ENCODE measurements at regions not wholly inside any gene's neighbourhood (a gene's known extent, or its start where the extent isn't known, plus 50 kb on each side); places are given as distances from the start of the nearest gene placed in this dataset.

DNA sequence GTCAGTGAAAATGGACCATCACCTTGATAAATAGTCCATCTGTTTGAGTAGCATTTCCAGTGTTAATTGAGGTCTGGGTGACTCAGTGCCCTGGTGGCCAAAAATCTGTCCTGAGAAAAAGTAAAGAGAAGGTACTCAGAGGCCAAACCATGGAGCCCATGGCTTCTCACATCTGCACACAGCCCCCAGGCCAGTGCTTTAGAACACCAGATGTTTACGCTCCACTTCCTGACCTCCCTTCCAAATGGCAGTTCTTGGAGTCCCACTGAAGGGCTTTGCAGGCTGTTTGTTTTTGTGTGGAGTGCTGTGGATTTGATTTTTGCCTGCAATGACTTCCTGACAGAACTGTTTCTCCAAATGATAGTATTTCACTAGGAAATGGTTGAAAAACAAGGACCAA lies 60.2 kb upstream of the GPC4 start:
- intact Hi-C loops (cut with micrococcal nuclease): no loop called here
- no CpG with 5 or more reads among the region's 1 CpG for WGBS (ENCODE audit: insufficient coverage)

DNA sequence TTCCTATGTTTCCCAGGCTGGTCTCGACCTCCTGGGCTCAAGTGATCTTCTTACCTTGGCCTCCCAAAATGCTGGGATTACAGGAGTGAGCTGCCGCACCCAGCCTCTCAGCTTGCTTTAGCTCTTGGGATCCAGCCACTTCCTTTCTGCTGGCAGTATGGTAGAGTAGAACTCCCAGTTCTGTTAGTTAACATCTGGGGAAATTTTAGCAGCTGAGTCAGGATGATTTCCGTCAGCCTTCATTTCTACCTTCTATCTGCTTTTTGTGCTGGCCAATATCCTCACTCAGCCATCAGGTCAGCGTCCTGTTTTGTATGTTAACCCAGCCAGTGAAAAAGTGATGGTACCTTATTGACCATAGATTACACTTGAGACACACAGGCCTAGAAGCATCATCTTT lies 59.3 kb upstream of the GPC4 start:
- H3K9ac ChIP-seq (ENCODE audit: insufficient read depth, low read length, poor library complexity, severe bottlenecking): no peak overlapping the region

More for the DNA sequence above, 60.2 kb upstream of the GPC4 start:
- Mint-ChIP-seq H3K4me3 (no peak overlapping the region), H3K36me3 (no peaks in the 10 kb centered on the region), H3K27ac (no peak overlapping the region), H3K27me3 (ENCODE audit: low read depth in 3 of 3) (peaks cover 2 to 10% (median 5%) of the 10 kb centered on the region in 3 donors), H3K9me3 (peaks cover 0 to 3% (median 0%) of the 10 kb centered on the region in 7 donors), H3K4me1 (no peaks in the 10 kb centered on the region)
- no peaks in the 10 kb centered on the region for H3K4me1 ChIP-seq (ENCODE audit: control insufficient read depth in 1 of 2, insufficient read depth in 2 of 2, low read length in 2 of 2)
- H4K20me1 ChIP-seq (ENCODE audit: insufficient read depth, low read length): no peaks in the 10 kb centered on the region
- TF ChIP-seq, protein P1, sequence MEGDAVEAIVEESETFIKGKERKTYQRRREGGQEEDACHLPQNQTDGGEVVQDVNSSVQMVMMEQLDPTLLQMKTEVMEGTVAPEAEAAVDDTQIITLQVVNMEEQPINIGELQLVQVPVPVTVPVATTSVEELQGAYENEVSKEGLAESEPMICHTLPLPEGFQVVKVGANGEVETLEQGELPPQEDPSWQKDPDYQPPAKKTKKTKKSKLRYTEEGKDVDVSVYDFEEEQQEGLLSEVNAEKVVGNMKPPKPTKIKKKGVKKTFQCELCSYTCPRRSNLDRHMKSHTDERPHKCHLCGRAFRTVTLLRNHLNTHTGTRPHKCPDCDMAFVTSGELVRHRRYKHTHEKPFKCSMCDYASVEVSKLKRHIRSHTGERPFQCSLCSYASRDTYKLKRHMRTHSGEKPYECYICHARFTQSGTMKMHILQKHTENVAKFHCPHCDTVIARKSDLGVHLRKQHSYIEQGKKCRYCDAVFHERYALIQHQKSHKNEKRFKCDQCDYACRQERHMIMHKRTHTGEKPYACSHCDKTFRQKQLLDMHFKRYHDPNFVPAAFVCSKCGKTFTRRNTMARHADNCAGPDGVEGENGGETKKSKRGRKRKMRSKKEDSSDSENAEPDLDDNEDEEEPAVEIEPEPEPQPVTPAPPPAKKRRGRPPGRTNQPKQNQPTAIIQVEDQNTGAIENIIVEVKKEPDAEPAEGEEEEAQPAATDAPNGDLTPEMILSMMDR (IDR thresholded peaks at IDR 0.05): no peak
- H3K27me3 ChIP-seq (ENCODE audit: control insufficient read depth in 2 of 2, insufficient read depth in 2 of 2, low read length in 2 of 2): no peaks in the 10 kb centered on the region
- H3K36me3 ChIP-seq (replicated peaks in 1 of 2; ENCODE audit: control insufficient read depth in 1 of 2, insufficient read depth in 2 of 2, low read length in 2 of 2): no peaks in the 10 kb centered on the region
- no peak overlapping the region for H3K27ac ChIP-seq (ENCODE audit: low read depth in 1 of 2, low read length in 2 of 2)
- H3K79me2 ChIP-seq (ENCODE audit: insufficient read depth, low read length): no peaks in the 10 kb centered on the region
- H3K4me3 ChIP-seq (replicated peaks in 1 of 3; ENCODE audit: low read depth in 2 of 3, low read length in 3 of 3): no peak overlapping the region
- no peak overlapping the region for H3K4me2 ChIP-seq (replicated peaks; ENCODE audit: extremely low read depth, low read length, poor library complexity, severe bottlenecking)
- H2AFZ ChIP-seq (ENCODE audit: insufficient read depth, low read depth, low read length, poor library complexity, severe bottlenecking): no peak overlapping the region
- H3K9ac ChIP-seq (ENCODE audit: insufficient read depth, low read length, poor library complexity, severe bottlenecking): no peak overlapping the region
- H3K9me3 ChIP-seq (replicated peaks in 1 of 2; ENCODE audit: control insufficient read depth in 1 of 2, insufficient read depth in 1 of 2, low read length in 2 of 2): no peaks in the 10 kb centered on the region
- DNase-seq: no peak

More for the DNA sequence above, 59.3 kb upstream of the GPC4 start:
- Mint-ChIP-seq H3K4me1 (no peaks in the 10 kb centered on the region), H3K27ac (no peak overlapping the region), H3K9me3 (peaks cover 0 to 2% (median 0%) of the 10 kb centered on the region in 7 donors), H3K27me3 (ENCODE audit: low read depth in 3 of 3) (peaks cover 2 to 10% (median 5%) of the 10 kb centered on the region in 3 donors), H3K4me3 (no peak overlapping the region), H3K36me3 (no peaks in the 10 kb centered on the region)
- no peak overlapping the region for H3K4me2 ChIP-seq (replicated peaks; ENCODE audit: extremely low read depth, low read length, poor library complexity, severe bottlenecking)
- H4K20me1 ChIP-seq (ENCODE audit: insufficient read depth, low read length): no peaks in the 10 kb centered on the region
- H3K79me2 ChIP-seq (ENCODE audit: insufficient read depth, low read length): no peaks in the 10 kb centered on the region
- WGBS (ENCODE audit: insufficient coverage): no CpG with 5 or more reads among the region's 4 CpGs
- no peaks in the 10 kb centered on the region for H3K36me3 ChIP-seq (replicated peaks in 1 of 2; ENCODE audit: control insufficient read depth in 1 of 2, insufficient read depth in 2 of 2, low read length in 2 of 2)
- no peak overlapping the region for H3K27ac ChIP-seq (ENCODE audit: low read depth in 1 of 2, low read length in 2 of 2)
- intact Hi-C loops (cut with micrococcal nuclease): no loop called here
- H3K9me3 ChIP-seq (replicated peaks in 1 of 2; ENCODE audit: control insufficient read depth in 1 of 2, insufficient read depth in 1 of 2, low read length in 2 of 2): no peaks in the 10 kb centered on the region
- H3K4me1 ChIP-seq (ENCODE audit: control insufficient read depth in 1 of 2, insufficient read depth in 2 of 2, low read length in 2 of 2): no peaks in the 10 kb centered on the region
- no peak for DNase-seq
- H3K27me3 ChIP-seq (ENCODE audit: control insufficient read depth in 2 of 2, insufficient read depth in 2 of 2, low read length in 2 of 2): no peaks in the 10 kb centered on the region
- no peak overlapping the region for H2AFZ ChIP-seq (ENCODE audit: insufficient read depth, low read depth, low read length, poor library complexity, severe bottlenecking)
- H3K4me3 ChIP-seq (replicated peaks in 1 of 3; ENCODE audit: low read depth in 2 of 3, low read length in 3 of 3): no peak overlapping the region
- TF ChIP-seq, protein P1 (IDR thresholded peaks at IDR 0.05): no peak

Data from CD14-positive monocyte (primary cell).